Esophagus squamous epithelium (tissue), 5 donors: ENCODE measurements at regions not wholly inside any gene's neighbourhood (a gene's known extent, or its start where the extent isn't known, plus 50 kb on each side); places are given as distances from the start of the nearest gene placed in this dataset.
"Not testable (repeated sequence)": the region's sequence is repeated elsewhere in the genome, so short reads cannot be mapped to it uniquely, and the experiment has no call there.

Experiments
- DNase-seq: peaks from one replicate; lab custom pipeline; 2025; lab: John Stamatoyannopoulos, UW
- H3K27ac ChIP-seq, 4 donors: fragments of 200-600 bp; sonication (generic); one replicate each; pipeline ENCODE4 v1.5.1; 2016 to 2019; ENCODE audit warnings: mild to moderate bottlenecking in 1 of 4
- H3K27me3 ChIP-seq, 4 donors: fragments of 200-600 bp; sonication (generic); 1 replicate in 3 of 4; 2 replicates in 1 of 4; pipeline versions ENCODE4 v1.5.1 to v1.6.0; 2017 to 2021; ENCODE audit warnings: antibody characterized with exemption in 1 of 4
- H3K36me3 ChIP-seq, 3 donors: fragments of 200-600 bp; sonication (generic); one replicate each; pipeline ENCODE4 v1.5.1; 2016 to 2019
- H3K4me1 ChIP-seq, 3 donors: fragments of 200-600 bp; sonication (generic); one replicate each; pipeline ENCODE4 v1.5.1; 2017 to 2019
- H3K4me3 ChIP-seq, 4 donors: fragments of 200-600 bp; sonication (generic); 1 replicate in 3 of 4; 2 replicates in 1 of 4; pipeline ENCODE4 v1.5.1; 2016 to 2019; ENCODE audit warnings: mild to moderate bottlenecking in 2 of 4, moderate library complexity in 1 of 4
- H3K9me3 ChIP-seq, 3 donors: fragments of 200-600 bp; sonication (generic); one replicate each; pipeline ENCODE4 v1.5.1; 2016 to 2019
- POLR2A ChIP-seq, 4 donors: fragments of 450-650 bp; IDR thresholded peaks; one replicate each; pipeline ENCODE4 v1.6.1; 2017; ENCODE audit warnings: antibody characterized with exemption in 4 of 4, mild to moderate bottlenecking in 4 of 4, moderate library complexity in 3 of 4
- WGBS, 2 donors: methylation state at CpG; one replicate each; pipeline ENCODE4 v1.1.5; 2018; 5-methylcytosine and 5-hydroxymethylcytosine counted together
- intact Hi-C: fragments of 100-400 bp; cut with DNase I; formaldehyde crosslinking; loops from one replicate; pipeline ENCODE4 v1.15.0; 2022
- TF ChIP-seq, protein P1 (sequence below), 6 experiments: fragments of 450-650 bp in 4 of 6; fragments of 200-600 bp in 2 of 6; sonication (generic) in 2 of 6; IDR thresholded peaks; one replicate each; pipeline ENCODE4 v1.5.1; 2016 to 2019; ENCODE audit warnings: antibody characterized with exemption in 6 of 6, mild to moderate bottlenecking in 4 of 6, moderate library complexity in 4 of 6
- donor health status: DM: yes; HTN: yes; CAD: no.

DNA sequence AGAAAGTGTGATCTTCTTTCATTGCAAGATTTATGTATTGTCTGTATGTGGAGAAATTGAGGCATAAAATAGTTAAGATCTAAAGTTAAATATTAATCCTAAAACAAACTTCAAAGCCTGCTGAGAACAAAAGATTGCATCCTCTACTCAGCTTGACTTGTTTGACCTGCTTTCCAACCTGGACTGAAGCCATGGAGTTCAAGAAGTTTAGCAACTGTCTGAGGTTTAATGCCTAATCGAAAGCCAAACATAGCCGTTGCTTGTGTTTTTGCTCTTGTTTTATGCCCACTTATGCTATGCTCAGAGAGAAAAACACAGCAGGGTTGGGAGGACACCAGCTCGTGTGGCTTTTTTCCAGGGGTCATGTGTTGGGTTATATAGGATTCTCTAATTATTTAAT, 135.6 kb downstream of the NUFIP1 start:
- Histone ChIP-seq H3K27me3 (no peaks in the 10 kb centered on the region), H3K27ac (peak overlapping the region; percentile 42 to 86 (median 69)), H3K4me3 (peak overlapping the region in 1 of 4 donors; percentile 0), H3K9me3 (no peaks in the 10 kb centered on the region), H3K4me1 (peaks cover 14 to 77% (median 15%) of the 10 kb centered on the region in 3 donors), H3K36me3 (no peaks in the 10 kb centered on the region)
- 20 to 28% methylated on average over 3 of the region's 3 CpGs for WGBS, 2 donors
- intact Hi-C loops = no loop called here
- TF ChIP-seq, protein P1, sequence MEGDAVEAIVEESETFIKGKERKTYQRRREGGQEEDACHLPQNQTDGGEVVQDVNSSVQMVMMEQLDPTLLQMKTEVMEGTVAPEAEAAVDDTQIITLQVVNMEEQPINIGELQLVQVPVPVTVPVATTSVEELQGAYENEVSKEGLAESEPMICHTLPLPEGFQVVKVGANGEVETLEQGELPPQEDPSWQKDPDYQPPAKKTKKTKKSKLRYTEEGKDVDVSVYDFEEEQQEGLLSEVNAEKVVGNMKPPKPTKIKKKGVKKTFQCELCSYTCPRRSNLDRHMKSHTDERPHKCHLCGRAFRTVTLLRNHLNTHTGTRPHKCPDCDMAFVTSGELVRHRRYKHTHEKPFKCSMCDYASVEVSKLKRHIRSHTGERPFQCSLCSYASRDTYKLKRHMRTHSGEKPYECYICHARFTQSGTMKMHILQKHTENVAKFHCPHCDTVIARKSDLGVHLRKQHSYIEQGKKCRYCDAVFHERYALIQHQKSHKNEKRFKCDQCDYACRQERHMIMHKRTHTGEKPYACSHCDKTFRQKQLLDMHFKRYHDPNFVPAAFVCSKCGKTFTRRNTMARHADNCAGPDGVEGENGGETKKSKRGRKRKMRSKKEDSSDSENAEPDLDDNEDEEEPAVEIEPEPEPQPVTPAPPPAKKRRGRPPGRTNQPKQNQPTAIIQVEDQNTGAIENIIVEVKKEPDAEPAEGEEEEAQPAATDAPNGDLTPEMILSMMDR (IDR thresholded peaks at IDR 0.05) = no peak
- TF ChIP-seq POLR2A (IDR thresholded peaks at IDR 0.05) = no peak
- DNase-seq = no peak

DNA sequence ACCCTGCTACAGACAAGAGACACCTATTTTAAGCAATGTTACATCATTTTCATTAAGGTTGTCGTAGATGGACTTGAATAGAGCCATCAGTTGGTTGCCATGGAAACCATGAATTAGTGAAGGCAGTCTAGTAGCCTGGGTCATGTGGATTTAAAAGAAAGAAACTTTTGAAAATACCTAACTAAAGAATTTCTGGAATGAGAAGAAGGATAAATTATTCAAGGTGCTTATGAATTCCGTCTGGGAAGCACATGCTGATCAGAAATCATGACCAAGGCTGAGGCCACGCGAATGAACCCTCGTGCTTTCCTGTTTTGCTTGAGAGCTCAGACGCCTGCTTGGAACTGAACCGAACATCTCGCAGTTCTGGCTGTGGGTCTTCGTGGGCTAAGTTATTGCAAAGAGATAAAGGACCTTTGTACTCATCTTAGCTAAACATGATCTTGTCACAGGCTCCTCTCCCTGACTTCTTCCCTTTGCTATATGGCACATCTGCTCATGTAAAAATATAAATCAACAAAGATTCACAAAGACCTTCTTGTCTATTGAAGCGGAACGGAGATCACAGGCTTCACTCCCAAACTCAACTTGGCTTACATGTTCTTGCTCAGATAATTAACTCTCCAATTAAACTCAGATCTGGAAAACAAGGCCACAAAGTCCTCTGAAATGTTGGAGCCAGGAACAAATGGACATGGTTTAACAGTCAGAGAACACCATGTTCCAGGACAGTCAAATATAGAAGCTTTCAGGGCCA, 140.2 kb downstream of the NUFIP1 start:
- 82 to 88% methylated on average over 11 of the region's 11 CpGs for WGBS, 2 donors
- intact Hi-C loops = no loop called here
- no peak for DNase-seq
- Histone ChIP-seq H3K27ac (peak overlapping the region; percentile 6 to 79 (median 70)), H3K27me3 (no peaks in the 10 kb centered on the region), H3K36me3 (no peaks in the 10 kb centered on the region), H3K9me3 (no peaks in the 10 kb centered on the region), H3K4me1 (peaks cover 4 to 47% (median 8%) of the 10 kb centered on the region in 3 donors), H3K4me3 (no peak overlapping the region)
- no peak for TF ChIP-seq POLR2A (IDR thresholded peaks at IDR 0.05)
- TF ChIP-seq, protein P1 (IDR thresholded peaks at IDR 0.05) = no peak

DNA sequence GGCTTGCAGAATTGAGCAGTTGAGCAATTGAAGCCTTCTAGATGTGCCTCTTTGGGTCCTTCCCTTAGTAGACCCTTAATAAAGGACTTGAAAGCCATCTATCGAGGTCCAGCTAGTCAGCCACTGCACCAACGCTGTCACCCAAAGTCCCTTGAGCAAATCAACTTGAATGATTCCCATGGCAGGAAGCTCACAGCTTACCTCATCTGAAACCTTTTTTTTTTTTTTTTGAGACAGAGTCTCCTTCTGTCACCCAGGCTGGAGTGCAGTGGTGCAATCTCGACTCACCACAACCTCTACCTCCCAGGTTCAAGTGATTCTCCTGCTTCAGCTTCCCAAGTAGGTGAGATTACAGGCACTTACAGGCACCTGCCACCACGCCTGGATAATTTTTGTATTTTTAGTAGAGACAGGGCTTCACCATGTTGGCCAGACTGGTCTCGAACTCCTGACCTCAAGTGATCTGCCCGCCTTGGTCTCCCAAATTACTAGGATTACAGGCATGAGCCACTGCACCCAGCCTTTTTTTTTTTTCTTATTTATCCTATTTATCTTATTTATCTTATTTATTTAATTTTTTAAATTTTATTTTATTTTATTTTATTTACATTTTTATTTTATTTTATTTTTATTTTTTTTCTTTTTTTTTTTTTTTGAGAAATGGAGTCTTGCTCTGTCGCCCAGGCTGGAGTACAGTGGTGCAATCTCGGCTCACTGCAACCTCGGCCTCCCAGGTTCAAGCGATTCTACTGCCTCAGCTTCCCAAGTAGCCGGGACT, 143.8 kb downstream of the NUFIP1 start:
- DNase-seq, H3K27ac ChIP-seq, H3K4me3 ChIP-seq, H3K27me3 ChIP-seq, H3K36me3 ChIP-seq, intact Hi-C loops, H3K9me3 ChIP-seq: not testable (repeated sequence)
- peaks cover 0 to 34% (median 2%) of the 10 kb centered on the region in 3 donors for H3K4me1 ChIP-seq
- 79 to 83% methylated on average over 11 of the region's 11 CpGs for WGBS, 2 donors

DNA sequence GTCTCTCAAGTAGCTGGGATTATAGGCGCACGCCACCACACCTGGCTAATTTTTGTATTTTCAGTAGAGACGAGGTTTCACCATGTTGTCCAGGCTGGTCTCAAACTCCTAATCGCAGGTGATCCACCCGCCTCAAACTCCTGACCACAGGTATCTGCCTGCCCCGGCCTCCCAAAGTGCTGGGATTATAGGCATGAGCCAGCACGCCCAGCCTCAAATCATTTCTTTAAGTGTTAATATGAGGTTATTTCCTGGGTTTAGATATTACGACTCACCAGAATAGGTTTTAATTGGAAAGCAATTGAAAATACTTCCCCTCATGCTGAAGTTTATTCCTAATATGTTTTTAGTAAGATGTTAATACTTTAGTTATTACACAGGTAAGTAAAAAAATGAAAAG, 144.5 kb downstream of the NUFIP1 start:
- Histone ChIP-seq H3K4me1 (peaks cover 0 to 27% (median 2%) of the 10 kb centered on the region in 3 donors), H3K9me3 (no peaks in the 10 kb centered on the region), H3K36me3 (no peaks in the 10 kb centered on the region), H3K27me3 (no peaks in the 10 kb centered on the region), H3K27ac (no peak overlapping the region), H3K4me3 (no peak overlapping the region)
- WGBS, 2 donors = 70 to 71% methylated on average over 8 of the region's 8 CpGs
- DNase-seq = no peak
- no peak for TF ChIP-seq POLR2A (IDR thresholded peaks at IDR 0.05)
- TF ChIP-seq, protein P1 (IDR thresholded peaks at IDR 0.05) = no peak
- intact Hi-C loops = no loop called here

DNA sequence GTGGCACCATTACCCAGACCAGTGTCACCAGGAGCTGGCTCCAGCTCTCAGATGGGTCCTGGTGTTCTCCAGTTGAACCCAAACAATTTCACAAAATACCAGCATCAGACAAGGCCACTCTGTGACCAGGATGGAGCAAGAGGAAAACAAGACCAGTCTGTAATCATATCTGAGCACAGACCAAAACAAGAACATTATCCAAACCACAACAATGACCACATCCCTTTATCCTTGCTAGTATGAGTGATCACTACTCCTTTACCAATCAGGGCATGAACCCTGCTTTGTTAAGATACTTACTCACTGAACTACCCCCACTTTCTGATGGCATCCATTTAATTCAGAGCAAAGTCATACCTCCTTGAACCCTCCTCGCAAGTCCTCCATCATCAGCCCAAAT, 145.9 kb downstream of the NUFIP1 start:
- Histone ChIP-seq H3K27ac (no peak overlapping the region), H3K4me3 (no peak overlapping the region), H3K27me3 (no peaks in the 10 kb centered on the region), H3K36me3 (no peaks in the 10 kb centered on the region), H3K4me1 (peaks cover 0 to 15% (median 2%) of the 10 kb centered on the region in 3 donors), H3K9me3 (no peaks in the 10 kb centered on the region)
- 92 to 100% methylated on average over 1 of the region's 1 CpG for WGBS, 2 donors
- DNase-seq = no peak
- TF ChIP-seq, protein P1 (IDR thresholded peaks at IDR 0.05) = no peak
- no peak for TF ChIP-seq POLR2A (IDR thresholded peaks at IDR 0.05)
- intact Hi-C loops = no loop called here
